ENCODE measurements at regions not wholly inside any gene's neighbourhood (a gene's known extent, or its start where the extent isn't known, plus 50 kb on each side); places are given as distances from the start of the nearest gene placed in this dataset.

DNA sequence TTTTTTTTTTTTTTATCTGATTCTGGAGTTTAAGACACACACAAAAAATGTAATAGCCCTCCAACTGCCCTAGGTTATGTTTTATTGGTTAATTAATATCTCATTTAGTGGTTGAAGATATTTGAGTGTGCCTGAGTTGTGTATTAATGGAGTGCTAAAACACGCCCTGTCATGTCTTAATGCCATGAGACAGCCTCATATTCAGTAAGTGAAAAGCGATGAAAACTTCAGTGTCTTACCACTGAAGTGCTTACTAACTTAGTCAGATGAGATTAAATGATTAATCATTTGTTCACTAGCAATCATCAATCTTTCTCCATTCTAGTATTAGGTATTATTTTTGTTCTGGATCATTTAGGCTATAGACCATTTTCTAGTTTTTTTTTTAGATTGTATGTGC lies 544.7 kb upstream of the ROBO2 start:
- WGBS, 2 donors: 82 to 87% methylated on average over 2 of the region's 2 CpGs

DNA sequence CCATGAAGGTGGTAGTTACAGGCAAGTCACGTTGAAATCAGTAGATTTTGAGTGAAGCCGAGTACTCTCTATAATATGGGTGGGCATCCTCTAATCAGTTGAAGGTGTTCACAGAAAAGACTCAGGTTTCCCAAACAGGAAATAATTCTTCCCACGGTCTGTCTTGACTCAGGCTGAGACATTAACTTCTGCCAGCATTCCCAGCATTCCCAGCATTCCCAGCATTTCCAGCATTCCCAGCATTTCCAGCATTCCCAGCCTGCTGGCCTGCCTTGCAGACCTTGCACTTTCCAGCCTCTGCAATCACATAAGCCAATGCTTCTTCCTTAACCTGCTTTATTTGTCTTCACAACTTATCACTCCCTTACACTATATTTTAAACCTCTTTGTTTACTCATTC lies 542.3 kb upstream of the ROBO2 start:
- no peak for DNase-seq
- H3K27ac ChIP-seq: no peak overlapping the region
- ATAC-seq (ENCODE audit: low FRiP score in 2 of 2): no peak
- H3K4me1 ChIP-seq: no peaks in the 10 kb centered on the region
- TF ChIP-seq EP300 (IDR thresholded peaks at IDR 0.05) (no peak), POLR2A (IDR thresholded peaks at IDR 0.05) (no peak), POLR2AphosphoS5 (IDR thresholded peaks at IDR 0.05) (no peak)
- TF ChIP-seq, protein P1, sequence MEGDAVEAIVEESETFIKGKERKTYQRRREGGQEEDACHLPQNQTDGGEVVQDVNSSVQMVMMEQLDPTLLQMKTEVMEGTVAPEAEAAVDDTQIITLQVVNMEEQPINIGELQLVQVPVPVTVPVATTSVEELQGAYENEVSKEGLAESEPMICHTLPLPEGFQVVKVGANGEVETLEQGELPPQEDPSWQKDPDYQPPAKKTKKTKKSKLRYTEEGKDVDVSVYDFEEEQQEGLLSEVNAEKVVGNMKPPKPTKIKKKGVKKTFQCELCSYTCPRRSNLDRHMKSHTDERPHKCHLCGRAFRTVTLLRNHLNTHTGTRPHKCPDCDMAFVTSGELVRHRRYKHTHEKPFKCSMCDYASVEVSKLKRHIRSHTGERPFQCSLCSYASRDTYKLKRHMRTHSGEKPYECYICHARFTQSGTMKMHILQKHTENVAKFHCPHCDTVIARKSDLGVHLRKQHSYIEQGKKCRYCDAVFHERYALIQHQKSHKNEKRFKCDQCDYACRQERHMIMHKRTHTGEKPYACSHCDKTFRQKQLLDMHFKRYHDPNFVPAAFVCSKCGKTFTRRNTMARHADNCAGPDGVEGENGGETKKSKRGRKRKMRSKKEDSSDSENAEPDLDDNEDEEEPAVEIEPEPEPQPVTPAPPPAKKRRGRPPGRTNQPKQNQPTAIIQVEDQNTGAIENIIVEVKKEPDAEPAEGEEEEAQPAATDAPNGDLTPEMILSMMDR (IDR thresholded peaks at IDR 0.05): no peak
- no peak overlapping the region for H3K4me3 ChIP-seq
- no peaks in the 10 kb centered on the region for H3K27me3 ChIP-seq
- no peaks in the 10 kb centered on the region for H3K36me3 ChIP-seq
- 61 to 65% methylated on average over 3 of the region's 3 CpGs for WGBS, 2 donors
- H3K9me3 ChIP-seq: no peaks in the 10 kb centered on the region

More for the DNA sequence above, 544.7 kb upstream of the ROBO2 start:
- no peak for TF ChIP-seq EP300 (IDR thresholded peaks at IDR 0.05)
- no peak for TF ChIP-seq POLR2AphosphoS5 (IDR thresholded peaks at IDR 0.05)
- TF ChIP-seq, protein P1 (IDR thresholded peaks at IDR 0.05): no peak
- ATAC-seq (ENCODE audit: low FRiP score in 2 of 2) (no peak), DNase-seq (no peak)
- H3K4me3 ChIP-seq: no peak overlapping the region
- no peaks in the 10 kb centered on the region for H3K9me3 ChIP-seq
- no peaks in the 10 kb centered on the region for H3K36me3 ChIP-seq
- H3K4me1 ChIP-seq: no peaks in the 10 kb centered on the region
- H3K27ac ChIP-seq: no peak overlapping the region
- H3K27me3 ChIP-seq: no peaks in the 10 kb centered on the region

- no peaks in the 10 kb centered on the region for H3K4me1 ChIP-seq
- H3K9me3 ChIP-seq: no peaks in the 10 kb centered on the region
- 89 to 96% methylated on average over 2 of the region's 2 CpGs for WGBS, 2 donors
- H3K27ac ChIP-seq: no peak overlapping the region
- DNase-seq (no peak), ATAC-seq (ENCODE audit: low FRiP score in 2 of 2) (no peak)
- H3K4me3 ChIP-seq: no peak overlapping the region
- H3K36me3 ChIP-seq: no peaks in the 10 kb centered on the region
- no peaks in the 10 kb centered on the region for H3K27me3 ChIP-seq
- no peak for TF ChIP-seq POLR2AphosphoS5 (IDR thresholded peaks at IDR 0.05)
- no peak for TF ChIP-seq EP300 (IDR thresholded peaks at IDR 0.05)
- TF ChIP-seq, protein P1 (IDR thresholded peaks at IDR 0.05): no peak
- TF ChIP-seq POLR2A (IDR thresholded peaks at IDR 0.05): no peak
Observed at GRCh38 chr3:76500746-76501275, 539.1 kb upstream of the ROBO2 start.

- no peak for TF ChIP-seq POLR2AphosphoS5 (IDR thresholded peaks at IDR 0.05)
Observed at GRCh38 chr3:76501315-76501714, 538.6 kb upstream of the ROBO2 start.

GRCh38 chr3:76502076-76502475 lies 537.8 kb upstream of the ROBO2 start:
- Histone ChIP-seq H3K9me3 (no peaks in the 10 kb centered on the region), H3K4me3 (no peak overlapping the region), H3K36me3 (no peaks in the 10 kb centered on the region), H3K27me3 (no peaks in the 10 kb centered on the region), H3K4me1 (no peaks in the 10 kb centered on the region), H3K27ac (no peak overlapping the region)
- ATAC-seq (ENCODE audit: low FRiP score in 2 of 2) (no peak), DNase-seq (no peak)
- TF ChIP-seq POLR2AphosphoS5 (IDR thresholded peaks at IDR 0.05) (no peak), EP300 (IDR thresholded peaks at IDR 0.05) (no peak), POLR2A (IDR thresholded peaks at IDR 0.05) (no peak)
- TF ChIP-seq, protein P1 (IDR thresholded peaks at IDR 0.05): no peak

More at GRCh38 chr3:76501315-76501714, 538.6 kb upstream of the ROBO2 start:
- no peak overlapping the region for H3K4me3 ChIP-seq
- ATAC-seq (ENCODE audit: low FRiP score in 2 of 2) (no peak), DNase-seq (no peak)
- 62 to 64% methylated on average over 1 of the region's 1 CpG for WGBS, 2 donors
- no peaks in the 10 kb centered on the region for H3K4me1 ChIP-seq
- no peaks in the 10 kb centered on the region for H3K9me3 ChIP-seq
- H3K27ac ChIP-seq: no peak overlapping the region
- no peaks in the 10 kb centered on the region for H3K27me3 ChIP-seq
- no peaks in the 10 kb centered on the region for H3K36me3 ChIP-seq
